GM10248 (cell line): ENCODE measurements at regions not wholly inside any gene's neighbourhood (a gene's known extent, or its start where the extent isn't known, plus 50 kb on each side); places are given as distances from the start of the nearest gene placed in this dataset.

Experiments used
- CTCF ChIA-PET: fragments of 300-600 bp; sonication (Branson Sonifier 250); formaldehyde crosslinking; extraction: SDS; loops from one replicate; lab custom pipeline; 2021; ENCODE audit warnings: antibody characterized with exemption; lab: Yijun Ruan, JAX
- POLR2A ChIA-PET: fragments of 350-650 bp; sonication (Branson Sonifier 250); formaldehyde crosslinking; extraction: SDS; loops from one replicate; lab custom pipeline; 2020; ENCODE audit warnings: antibody characterized with exemption; lab: Yijun Ruan, JAX
- DNase-seq: peaks from one replicate; pipeline ENCODE4 v3.0.0; 2012; ENCODE audit errors: extremely low spot score
- CTCF ChIP-seq: IDR thresholded peaks from 2 replicates; pipeline ENCODE4 v1.5.1; 2012; ENCODE audit warnings: mild to moderate bottlenecking, low read depth; ENCODE audit errors: extremely low read depth, missing control alignments, control extremely low read depth

- ChIA-PET CTCF (no interaction called here), POLR2A (no interaction called here)
- TF ChIP-seq CTCF, result no peak
- peak; percentile 34 for DNase-seq
Observed at GRCh38 chr2:38164881-38165280, 88.9 kb upstream of the CYP1B1 start.

- no peak for DNase-seq
- POLR2A ChIA-PET, result no interaction called here
- CTCF ChIA-PET, result no interaction called here
- no peak for TF ChIP-seq CTCF
Observed at GRCh38 chr2:38163579-38163978, 87.6 kb upstream of the CYP1B1 start.

DNA sequence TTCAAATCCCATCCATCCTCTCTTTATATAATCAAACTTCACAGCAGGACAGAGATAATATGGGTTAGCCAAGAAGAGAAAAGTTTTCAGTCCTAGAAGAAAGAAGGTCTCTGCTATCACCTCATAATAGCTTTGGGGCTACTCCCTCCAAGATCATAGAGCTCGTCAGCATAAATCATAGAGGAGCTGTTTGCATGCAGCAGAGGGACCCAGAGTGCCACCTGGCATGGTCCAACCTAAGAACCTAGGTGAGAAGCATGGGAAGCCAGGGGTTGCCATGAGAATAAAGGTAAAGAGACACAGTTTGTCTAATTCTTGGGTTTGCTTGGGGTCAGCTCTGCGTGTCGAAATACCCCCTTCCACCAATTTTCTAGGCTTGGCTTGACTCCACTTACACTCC lies 87.1 kb upstream of the CYP1B1 start:
- no peak for DNase-seq
- TF ChIP-seq CTCF, result no peak
- POLR2A ChIA-PET, result no interaction called here
- CTCF ChIA-PET, result no interaction called here

GRCh38 chr2:38160516-38160915 lies 84.6 kb upstream of the CYP1B1 start:
- no peak for TF ChIP-seq CTCF
- ChIA-PET CTCF (interaction anchor here (2.2 kb wide), 1 partner anchor 11 kb away, joined by 5 read pairs; no protein-coding TSS in a partner anchor), POLR2A (no interaction called here)

DNA sequence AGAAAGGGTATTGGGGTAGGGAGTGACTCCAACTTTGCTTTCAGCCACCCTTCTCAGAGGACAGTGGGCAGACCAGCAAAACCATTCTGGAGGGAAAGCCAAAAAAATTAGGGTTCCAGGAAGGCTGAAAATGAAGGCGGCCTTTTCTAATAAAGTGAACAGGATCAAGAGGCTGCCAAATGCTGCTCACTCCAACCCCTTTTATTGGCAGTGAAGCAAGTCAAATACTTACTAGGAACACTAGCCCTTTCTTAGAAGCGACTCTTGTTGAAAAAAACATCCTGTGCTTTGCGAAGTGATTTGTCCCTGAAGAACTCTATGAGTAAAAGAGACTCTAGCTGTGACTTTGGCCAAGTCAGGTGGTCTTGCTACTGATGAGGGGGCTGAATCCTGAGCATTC lies 83.6 kb upstream of the CYP1B1 start:
- ChIA-PET CTCF (interaction anchor here (2.2 kb wide), 1 partner anchor 10 kb away, joined by 5 read pairs; no protein-coding TSS in a partner anchor), POLR2A (no interaction called here)
- no peak for TF ChIP-seq CTCF
- no peak for DNase-seq

More at GRCh38 chr2:38160516-38160915, 84.6 kb upstream of the CYP1B1 start:
- no peak for DNase-seq

DNA sequence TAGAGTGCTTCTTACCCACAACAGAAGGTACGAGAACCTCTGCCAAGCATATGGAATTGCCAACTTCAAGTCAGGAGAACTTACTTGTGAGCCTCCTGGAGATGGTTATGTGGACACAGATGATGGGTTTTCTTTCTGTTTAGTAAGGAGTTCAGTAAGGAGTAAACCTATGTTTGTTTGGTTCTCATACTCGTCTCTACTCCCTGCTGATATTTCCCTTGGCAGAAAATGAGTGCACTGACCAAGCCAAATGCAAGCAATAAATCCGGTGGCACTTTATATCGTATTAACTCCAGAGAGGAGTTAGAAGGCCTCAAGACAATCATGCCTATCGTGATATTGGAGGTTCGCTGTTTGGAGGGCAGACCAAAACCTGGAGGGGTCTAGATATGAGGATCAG lies 83.2 kb upstream of the CYP1B1 start:
- no peak for TF ChIP-seq CTCF
- ChIA-PET POLR2A (no interaction called here), CTCF (interaction anchor here (2.2 kb wide), 1 partner anchor 9 kb away, joined by 5 read pairs; no protein-coding TSS in a partner anchor)
- no peak for DNase-seq
